Brain pericyte (primary cell): ENCODE measurements at regions not wholly inside any gene's neighbourhood (a gene's known extent, or its start where the extent isn't known, plus 50 kb on each side); places are given as distances from the start of the nearest gene placed in this dataset.

Source experiments
- DNase-seq: peaks from one replicate; pipeline ENCODE4 v3.0.0-alpha.2; 2012; ENCODE audit warnings: low read depth, low spot score

GRCh38 chr6:155614606-155615005 is 159.0 kb upstream of the NOX3 start:
- no peak for DNase-seq

GRCh38 chr6:155611742-155612141 is 156.1 kb upstream of the NOX3 start:
- no peak for DNase-seq

- DNase-seq, result no peak
Observed at GRCh38 chr6:155604991-155605390, 149.4 kb upstream of the NOX3 start.

- DNase-seq, result no peak
Observed at GRCh38 chr6:155599561-155599960, 143.9 kb upstream of the NOX3 start.

- no peak for DNase-seq
Observed at GRCh38 chr6:155599160-155599559, 143.5 kb upstream of the NOX3 start.

- no peak for DNase-seq
Observed at GRCh38 chr6:155595284-155595683, 139.6 kb upstream of the NOX3 start.

- no peak for DNase-seq
Observed at GRCh38 chr6:155591741-155592140, 136.1 kb upstream of the NOX3 start.

- no peak for DNase-seq
Observed at GRCh38 chr6:155589190-155589589, 133.6 kb upstream of the NOX3 start.

- no peak for DNase-seq
Observed at GRCh38 chr6:155587817-155588216, 132.2 kb upstream of the NOX3 start.

GRCh38 chr6:155586090-155586489 is 130.5 kb upstream of the NOX3 start:
- no peak for DNase-seq

- DNase-seq, result no peak
Observed at GRCh38 chr6:155584006-155584405, 128.4 kb upstream of the NOX3 start.

GRCh38 chr6:155582016-155582991 is 126.7 kb upstream of the NOX3 start:
- no peak for DNase-seq

GRCh38 chr6:155580904-155581303 is 125.3 kb upstream of the NOX3 start:
- DNase-seq, result no peak

- no peak for DNase-seq
Observed at GRCh38 chr6:155578251-155578650, 122.6 kb upstream of the NOX3 start.

- no peak for DNase-seq
Observed at GRCh38 chr6:155561966-155562364, 106.3 kb upstream of the NOX3 start.

- DNase-seq, result no peak
Observed at GRCh38 chr6:155561257-155561965, 105.8 kb upstream of the NOX3 start.

- no peak for DNase-seq
Observed at GRCh38 chr6:155549928-155550327, 94.3 kb upstream of the NOX3 start.

- DNase-seq, result no peak
Observed at GRCh38 chr6:155549028-155549798, 93.6 kb upstream of the NOX3 start.

- no peak for DNase-seq
Observed at GRCh38 chr6:155548576-155548975, 92.9 kb upstream of the NOX3 start.

GRCh38 chr6:155544677-155545076 is 89.0 kb upstream of the NOX3 start:
- no peak for DNase-seq

- DNase-seq, result no peak
Observed at GRCh38 chr6:155543166-155543847, 87.7 kb upstream of the NOX3 start.
